ENCODE measurements at regions not wholly inside any gene's neighbourhood (a gene's known extent, or its start where the extent isn't known, plus 50 kb on each side); places are given as distances from the start of the nearest gene placed in this dataset.

DNA sequence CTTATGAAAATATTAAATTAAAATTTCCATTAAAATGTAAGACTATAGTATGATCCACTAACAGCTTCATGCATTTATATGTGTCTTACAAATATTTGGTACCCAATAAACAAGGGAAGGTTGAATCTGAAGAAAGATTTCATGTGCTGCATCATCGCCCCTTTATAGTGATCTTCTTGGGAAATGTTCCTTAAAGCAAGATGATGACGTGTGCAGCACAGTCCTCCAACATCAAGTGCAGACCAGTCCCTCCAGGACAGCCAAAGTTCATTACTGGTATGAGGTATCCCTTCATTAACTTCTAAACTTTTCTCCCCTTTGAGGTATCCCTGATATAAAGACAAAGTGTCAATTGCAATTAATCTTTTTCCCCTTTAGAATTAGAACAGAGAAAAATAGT, 567.0 kb downstream of the METTL15 start:
- DNase-seq (ENCODE audit: low read depth, low spot score) (no peak), FAIRE-seq (no peak)
- H3K4me1 ChIP-seq (ENCODE audit: control insufficient read depth, extremely low read depth, insufficient read depth, low read length) = no peaks in the 10 kb centered on the region
- intact Hi-C loops (cut with micrococcal nuclease) = loop anchor here (10.0 kb wide), 1 partner anchor 210 kb away; no protein-coding TSS in a partner anchor
- TF ChIP-seq, protein P1, sequence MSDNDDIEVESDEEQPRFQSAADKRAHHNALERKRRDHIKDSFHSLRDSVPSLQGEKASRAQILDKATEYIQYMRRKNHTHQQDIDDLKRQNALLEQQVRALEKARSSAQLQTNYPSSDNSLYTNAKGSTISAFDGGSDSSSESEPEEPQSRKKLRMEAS (IDR thresholded peaks at IDR 0.05; ENCODE audit: insufficient read depth, insufficient read length) = no peak
- TF ChIP-seq FOS (IDR thresholded peaks at IDR 0.05; ENCODE audit: borderline replicate concordance, insufficient read depth, low read length) (no peak), POLR2A (IDR thresholded peaks at IDR 0.05; ENCODE audit: low read depth, low read length) (no peak), POLR2AphosphoS5 (IDR thresholded peaks at IDR 0.05; ENCODE audit: insufficient read depth, low read depth, low read length) (no peak), GATA2 (IDR thresholded peaks at IDR 0.05; ENCODE audit: insufficient read depth, insufficient read length, low read depth, low read length) (no peak), EZH2 (IDR thresholded peaks at IDR 0.05; ENCODE audit: borderline replicate concordance, low read depth, low read length, severe bottlenecking) (no peak)
- TF ChIP-seq, protein P2, sequence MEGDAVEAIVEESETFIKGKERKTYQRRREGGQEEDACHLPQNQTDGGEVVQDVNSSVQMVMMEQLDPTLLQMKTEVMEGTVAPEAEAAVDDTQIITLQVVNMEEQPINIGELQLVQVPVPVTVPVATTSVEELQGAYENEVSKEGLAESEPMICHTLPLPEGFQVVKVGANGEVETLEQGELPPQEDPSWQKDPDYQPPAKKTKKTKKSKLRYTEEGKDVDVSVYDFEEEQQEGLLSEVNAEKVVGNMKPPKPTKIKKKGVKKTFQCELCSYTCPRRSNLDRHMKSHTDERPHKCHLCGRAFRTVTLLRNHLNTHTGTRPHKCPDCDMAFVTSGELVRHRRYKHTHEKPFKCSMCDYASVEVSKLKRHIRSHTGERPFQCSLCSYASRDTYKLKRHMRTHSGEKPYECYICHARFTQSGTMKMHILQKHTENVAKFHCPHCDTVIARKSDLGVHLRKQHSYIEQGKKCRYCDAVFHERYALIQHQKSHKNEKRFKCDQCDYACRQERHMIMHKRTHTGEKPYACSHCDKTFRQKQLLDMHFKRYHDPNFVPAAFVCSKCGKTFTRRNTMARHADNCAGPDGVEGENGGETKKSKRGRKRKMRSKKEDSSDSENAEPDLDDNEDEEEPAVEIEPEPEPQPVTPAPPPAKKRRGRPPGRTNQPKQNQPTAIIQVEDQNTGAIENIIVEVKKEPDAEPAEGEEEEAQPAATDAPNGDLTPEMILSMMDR (IDR thresholded peaks at IDR 0.05; ENCODE audit: extremely low read depth in 1 of 2, insufficient read depth in 1 of 2, low read depth in 1 of 2, low read length in 2 of 2) = no peak
- BruUV-seq (replicated peaks) = no TSS peak
- no peaks in the 10 kb centered on the region for H4K20me1 ChIP-seq (replicated peaks; ENCODE audit: control insufficient read depth, extremely low read depth, insufficient read depth, low read length)
- no peaks in the 10 kb centered on the region for H3K9me3 ChIP-seq (replicated peaks; ENCODE audit: control insufficient read depth, insufficient read depth, low read length)
- H3K4me3 ChIP-seq (replicated peaks in 1 of 3; ENCODE audit: insufficient read depth in 1 of 3, low read depth in 1 of 3, low read length in 3 of 3) = no peak overlapping the region
- no peaks in the 10 kb centered on the region for H3K9me1 ChIP-seq (replicated peaks; ENCODE audit: control insufficient read depth, extremely low read depth, insufficient read depth, low read length)
- no peak overlapping the region for H3K9ac ChIP-seq (replicated peaks; ENCODE audit: extremely low read depth, insufficient read depth, low read length)
- H3K27ac ChIP-seq (ENCODE audit: insufficient read depth, low read depth, low read length) = no peak overlapping the region
- H3K27me3 ChIP-seq (ENCODE audit: control insufficient read depth in 2 of 2, insufficient read depth in 2 of 2, low read length in 2 of 2) = no peaks in the 10 kb centered on the region
- no peak overlapping the region for H3K4me2 ChIP-seq (ENCODE audit: insufficient read depth, low read length)
- ChIA-PET CTCF (interaction anchor here (0.9 to 1.3 kb wide), 5 partner anchors 25 to 976 kb away, joined by 3 to 7 read pairs (median 5); partner anchors contain the start of gene BDNF), POLR2A (no interaction called here)
- no peaks in the 10 kb centered on the region for H3K79me2 ChIP-seq (ENCODE audit: control insufficient read depth, insufficient read depth, low read length)
- no peak overlapping the region for H2AFZ ChIP-seq (ENCODE audit: low read depth, low read length)
- dilution Hi-C loops (cut with MboI; ENCODE audit: extremely low pct_ligation_motif_present, low sequenced_read_pairs) = no loop called here
- H3K36me3 ChIP-seq (ENCODE audit: control insufficient read depth in 2 of 2, extremely low read depth in 1 of 2, insufficient read depth in 2 of 2, low read length in 2 of 2) = no peaks in the 10 kb centered on the region
